Amniotic epithelial cell (primary cell): ENCODE measurements at regions not wholly inside any gene's neighbourhood (a gene's known extent, or its start where the extent isn't known, plus 50 kb on each side); places are given as distances from the start of the nearest gene placed in this dataset.
A peak's percentile ranks its signal among the peaks of the same experiment; 100 is the strongest.
"Not testable (repeated sequence)": the region's sequence is repeated elsewhere in the genome, so short reads cannot be mapped to it uniquely, and the experiment has no call there.

Experiments used
- DNase-seq: peaks from one replicate; pipeline ENCODE4 v3.0.0-alpha.2; 2010; ENCODE audit warnings: low read depth

GRCh38 chr9:18294229-18294628, 179.7 kb upstream of the ADAMTSL1 start:
- no peak for DNase-seq

- peak; percentile 33 for DNase-seq
Measured at GRCh38 chr9:18296702-18297055, 177.3 kb upstream of the ADAMTSL1 start.

- DNase-seq = peak; percentile 7
Measured at GRCh38 chr9:18297056-18297841, 176.7 kb upstream of the ADAMTSL1 start.

DNA sequence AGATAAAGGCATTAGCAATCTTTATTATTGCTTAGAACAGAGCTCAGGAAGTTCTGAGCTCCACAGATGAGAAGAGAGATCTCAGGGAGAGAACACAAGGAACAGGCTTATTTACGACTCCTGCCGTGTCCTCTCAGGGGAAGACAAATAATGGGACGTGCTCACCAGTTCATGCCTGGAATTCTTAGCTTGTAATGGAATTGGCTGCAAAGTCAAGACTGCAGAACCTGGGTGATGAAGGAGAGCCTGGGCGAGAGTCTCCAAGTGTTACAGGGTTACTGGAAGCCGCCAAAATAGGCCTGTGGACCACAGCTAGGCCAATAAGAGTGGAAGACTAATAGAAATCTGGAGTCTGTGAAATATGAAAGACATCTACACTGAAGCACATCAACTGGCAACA, 174.5 kb upstream of the ADAMTSL1 start:
- DNase-seq = no peak

DNA sequence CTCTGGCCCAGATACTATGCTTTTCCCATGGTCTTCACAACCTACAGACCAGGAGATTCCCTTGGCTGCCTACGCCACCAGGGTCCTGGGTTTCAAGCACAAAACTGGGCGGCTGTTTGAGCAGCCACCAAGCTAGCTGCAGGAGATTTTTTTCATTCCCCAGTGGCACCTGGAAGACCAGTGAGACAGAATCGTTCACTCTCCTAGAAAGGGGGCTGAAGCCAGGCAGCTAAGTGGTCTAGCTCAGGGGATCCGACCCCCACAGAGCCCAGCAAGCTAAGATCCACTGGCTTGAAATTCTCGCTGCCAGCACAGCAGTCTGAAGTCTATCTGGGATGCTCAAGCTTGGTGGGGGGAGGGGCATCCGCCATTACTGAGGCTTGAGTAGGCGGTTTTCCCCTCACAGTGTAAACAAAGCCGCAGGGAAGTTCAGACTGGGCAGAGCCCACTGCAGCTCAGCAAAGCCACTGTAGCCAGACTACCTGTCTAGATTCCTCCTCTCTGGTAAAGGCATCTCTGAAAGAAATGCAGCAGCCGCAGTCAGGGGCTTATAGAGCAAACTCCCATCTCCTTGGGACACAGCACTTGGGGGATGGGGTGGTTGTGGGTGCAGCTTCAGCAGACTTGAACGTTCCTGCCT, 168.7 kb upstream of the ADAMTSL1 start:
- DNase-seq = not testable (repeated sequence)

GRCh38 chr9:18314316-18314715, 159.6 kb upstream of the ADAMTSL1 start:
- peak; percentile 80 for DNase-seq

GRCh38 chr9:18317896-18318295, 156.1 kb upstream of the ADAMTSL1 start:
- DNase-seq = peak; percentile 43

- peak; percentile 21 for DNase-seq
Measured at GRCh38 chr9:18319918-18320445, 154.0 kb upstream of the ADAMTSL1 start.

DNA sequence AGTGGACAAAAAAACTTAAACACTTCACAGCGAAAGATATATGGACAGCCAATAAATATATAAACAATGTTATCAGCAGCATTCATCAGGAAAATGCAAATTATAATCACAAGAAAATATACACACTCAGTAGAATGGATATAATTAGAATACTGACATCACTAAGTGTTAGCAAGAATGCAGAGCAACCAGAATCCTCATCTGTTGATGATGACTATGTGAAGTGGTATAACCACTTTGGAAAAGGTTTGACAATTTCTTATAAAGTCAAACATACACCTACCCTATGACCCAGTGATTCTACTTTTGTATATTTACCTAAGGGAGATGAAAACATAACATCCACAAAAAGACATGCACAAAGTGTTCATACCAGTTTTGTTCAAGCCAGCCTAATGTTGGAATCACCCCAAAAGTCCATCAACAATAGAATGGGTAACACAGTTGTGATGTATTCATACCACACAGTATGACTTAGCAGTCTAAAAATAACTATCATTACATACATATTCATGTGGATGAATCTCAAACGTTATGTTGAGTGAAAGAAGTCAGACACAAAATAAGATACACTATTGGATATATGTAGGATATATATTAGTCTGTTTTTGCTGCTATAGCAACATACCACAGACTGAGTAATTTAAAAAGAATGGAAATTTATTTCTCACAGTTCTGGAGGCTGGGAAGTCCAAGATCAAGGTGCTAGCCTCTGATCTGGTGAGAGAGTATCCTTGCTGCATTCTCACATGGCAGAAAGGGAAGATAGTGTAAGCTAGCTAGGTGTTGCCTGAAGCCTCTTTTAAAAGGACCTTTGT, 148.8 kb upstream of the ADAMTSL1 start:
- DNase-seq = no peak

DNA sequence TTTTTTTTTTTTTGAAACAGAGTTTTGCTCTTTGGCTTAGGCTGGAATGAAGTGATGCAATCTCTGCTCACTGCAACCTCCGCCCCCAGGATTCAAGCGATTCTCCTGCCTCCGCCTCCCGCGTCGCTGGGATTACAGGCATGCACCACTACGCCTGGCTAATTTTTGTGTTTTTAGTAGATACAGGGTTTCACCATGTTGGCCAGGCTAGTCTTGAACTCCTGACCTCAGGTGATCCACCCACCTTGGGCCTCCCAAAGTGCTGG, 148.3 kb upstream of the ADAMTSL1 start:
- not testable (repeated sequence) for DNase-seq

DNA sequence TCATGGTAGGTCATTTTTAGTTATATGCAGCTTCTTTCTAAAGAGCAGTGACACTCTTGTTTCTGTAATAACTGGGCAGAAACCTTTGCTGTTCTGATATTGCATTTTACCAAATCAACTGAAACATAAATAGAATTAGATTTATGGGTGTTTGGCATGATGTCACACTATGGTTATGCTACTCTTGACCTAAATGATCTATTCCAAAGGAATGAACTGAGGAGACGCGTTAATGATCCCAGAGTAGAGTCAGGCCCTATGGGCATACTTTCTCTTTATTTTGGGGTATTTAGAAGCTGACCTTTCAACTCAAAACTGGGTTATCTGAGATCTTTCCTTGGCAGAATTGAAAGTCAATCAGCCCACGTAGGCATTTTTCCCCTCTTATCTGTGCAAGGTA, 146.8 kb upstream of the ADAMTSL1 start:
- DNase-seq = peak; percentile 36

DNA sequence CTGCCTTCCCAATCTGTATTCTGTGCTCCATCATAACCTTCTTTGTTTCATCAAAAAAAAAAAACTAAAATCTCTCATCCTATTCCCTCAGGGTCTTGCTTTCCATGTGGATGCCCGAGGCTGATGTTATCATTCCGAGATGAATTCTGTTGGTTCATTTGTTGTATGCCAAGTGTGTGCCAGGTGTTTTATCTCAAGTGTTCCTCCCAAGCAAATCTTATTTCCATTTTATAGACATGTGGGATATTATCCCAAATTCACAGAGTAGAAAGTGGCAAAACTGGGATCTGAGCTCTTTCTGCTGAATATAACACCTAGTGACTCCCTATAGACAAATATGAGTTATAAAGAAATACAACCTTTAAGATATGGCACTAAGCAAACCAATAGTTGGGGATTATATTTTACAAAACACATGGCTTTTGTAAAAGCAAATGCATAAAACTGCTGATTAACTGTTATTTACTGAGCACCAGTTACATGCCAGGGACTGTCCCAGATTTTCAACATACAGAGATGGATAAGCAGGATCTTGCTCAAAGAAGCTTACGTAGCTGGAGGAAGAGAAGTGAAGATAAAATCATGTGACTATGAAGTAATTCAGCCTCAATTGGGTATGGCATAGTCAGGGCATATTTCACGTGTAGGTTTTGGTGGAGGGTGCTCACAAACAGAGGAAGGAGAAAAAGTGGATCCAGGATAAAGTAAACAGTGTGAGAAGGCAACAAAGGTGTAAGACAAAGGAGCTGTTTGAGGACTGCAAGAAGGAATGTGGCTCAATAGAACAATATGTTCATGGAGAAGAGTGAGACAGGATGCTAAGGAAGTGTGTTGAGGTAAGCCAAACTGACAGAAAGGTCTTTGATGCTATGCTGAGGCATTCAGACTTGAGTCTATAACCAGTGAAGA, 143.3 kb upstream of the ADAMTSL1 start:
- peak; percentile 55 for DNase-seq

- DNase-seq = no peak
Measured at GRCh38 chr9:18331310-18331684, 142.7 kb upstream of the ADAMTSL1 start.

GRCh38 chr9:18331808-18332209, 142.1 kb upstream of the ADAMTSL1 start:
- DNase-seq = peak; percentile 28

DNA sequence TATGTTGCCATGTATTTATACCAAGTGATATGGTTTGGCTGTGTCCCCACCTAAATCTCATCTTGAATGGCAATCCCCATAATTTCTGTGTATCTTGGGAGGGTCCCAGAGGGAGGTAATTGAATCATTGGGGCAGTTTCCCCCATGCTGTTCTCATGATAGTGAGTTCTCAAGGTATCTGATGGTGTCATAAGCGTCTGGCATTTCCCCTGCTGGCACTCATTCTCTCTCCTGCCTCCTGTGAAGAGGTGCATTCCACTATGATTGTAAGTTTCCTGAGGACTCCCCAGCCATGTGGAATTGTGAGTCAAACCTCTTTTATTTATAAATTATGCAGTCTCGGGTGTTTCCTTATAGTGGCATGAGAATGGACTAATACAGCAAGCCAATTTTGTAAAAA, 140.8 kb upstream of the ADAMTSL1 start:
- peak; percentile 24 for DNase-seq

- DNase-seq = no peak
Measured at GRCh38 chr9:18335825-18336224, 138.1 kb upstream of the ADAMTSL1 start.

DNA sequence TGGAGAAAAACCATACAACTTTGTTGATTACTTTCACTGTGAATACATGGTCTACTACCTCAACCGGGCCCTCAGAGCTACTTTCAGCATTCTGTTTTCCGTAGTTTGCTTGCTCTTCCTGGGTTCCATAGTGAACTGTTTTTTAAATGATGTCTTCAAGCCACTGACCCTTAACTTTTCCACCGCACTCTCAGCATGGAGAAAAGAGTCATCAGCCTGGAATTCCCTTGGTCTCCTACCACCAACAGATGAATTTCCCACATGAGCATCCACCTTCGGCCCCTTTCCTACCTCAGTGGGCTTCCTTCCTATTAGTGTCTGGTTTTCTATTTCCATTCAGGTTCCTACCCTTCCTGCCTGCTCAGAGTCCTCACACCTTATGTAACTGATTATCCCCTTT, 135.9 kb upstream of the ADAMTSL1 start:
- peak; percentile 17 for DNase-seq

GRCh38 chr9:18343784-18344183, 130.2 kb upstream of the ADAMTSL1 start:
- peak; percentile 89 for DNase-seq

GRCh38 chr9:18346745-18347144, 127.2 kb upstream of the ADAMTSL1 start:
- DNase-seq = no peak

DNA sequence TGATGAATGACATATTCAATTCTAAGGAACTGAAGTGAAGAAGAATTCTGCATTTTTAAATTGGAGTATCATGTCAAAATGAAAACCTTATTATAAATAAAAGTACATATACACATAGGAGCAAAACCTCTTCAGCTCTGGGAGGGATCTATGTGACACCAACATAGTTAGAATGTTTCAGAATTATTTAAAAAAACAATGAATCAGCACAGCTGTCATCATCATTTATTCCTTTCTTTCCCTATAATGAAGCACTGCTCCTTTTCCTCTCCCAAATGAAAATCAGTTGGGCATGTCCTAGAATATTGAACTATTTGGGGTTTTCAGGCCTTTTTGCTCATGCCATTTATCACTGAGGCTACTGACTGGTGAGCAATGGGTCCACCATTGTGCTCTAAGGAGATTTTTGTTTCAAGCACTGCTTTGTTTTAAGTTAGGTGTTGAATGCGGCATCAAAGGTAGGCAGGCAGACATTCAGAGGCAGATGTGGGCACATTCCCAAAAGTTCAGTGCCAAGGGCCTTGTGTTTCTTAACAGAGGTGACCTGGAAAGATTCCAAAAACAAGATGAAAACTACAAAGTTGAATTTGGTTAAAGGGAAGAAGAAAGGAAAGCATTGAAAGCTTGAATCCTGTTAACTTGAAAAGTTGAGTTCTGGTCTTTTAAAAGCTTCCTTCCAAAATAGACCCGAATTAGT, 126.4 kb upstream of the ADAMTSL1 start:
- no peak for DNase-seq

GRCh38 chr9:18348083-18348475, 125.9 kb upstream of the ADAMTSL1 start:
- DNase-seq = no peak
